ENCODE measurements at regions not wholly inside any gene's neighbourhood (a gene's known extent, or its start where the extent isn't known, plus 50 kb on each side); places are given as distances from the start of the nearest gene placed in this dataset.
A peak's percentile ranks its signal among the peaks of the same experiment; 100 is the strongest.

GRCh38 chr12:107607464-107608392 lies 77.9 kb upstream of the PWP1 start (continued):
- TF ChIP-seq STAT5B (CRISPR knock-in tag; IDR thresholded peaks at IDR 0.05) (no peak), TEAD1 (CRISPR knock-in tag; IDR thresholded peaks at IDR 0.05) (no peak), CEBPG (CRISPR knock-in tag; IDR thresholded peaks at IDR 0.05) (no peak), CEBPG (tag; conservative IDR thresholded peaks at IDR 0.05 in 1 of 2, IDR thresholded peaks at IDR 0.05 in 1 of 2) (no peak), POLR3A (IDR thresholded peaks at IDR 0.05; ENCODE audit: borderline replicate concordance, extremely low read depth, insufficient read depth, insufficient read length) (no peak), SMARCA5 (IDR thresholded peaks at IDR 0.05) (no peak), ZNF212 (CRISPR knock-in tag; IDR thresholded peaks at IDR 0.05) (no peak), NCOA6 (IDR thresholded peaks at IDR 0.05) (no peak), RCOR1 (IDR thresholded peaks at IDR 0.05; ENCODE audit: borderline replicate concordance in 1 of 2, low read depth in 2 of 2, low read length in 2 of 2) (0 out of 4 replicates have a peak, but pooled peaks of 1 of the 2 experiments have one; percentile 25), ZNF407 (IDR thresholded peaks at IDR 0.05; ENCODE audit: low read depth) (no peak), MYC (IDR thresholded peaks at IDR 0.05; ENCODE audit: low read depth, low read length) (no peak), MYC (CRISPR knock-in tag; IDR thresholded peaks at IDR 0.05; ENCODE audit: borderline replicate concordance, low read depth) (no peak), ZNF384 (IDR thresholded peaks at IDR 0.05; ENCODE audit: low read depth, low read length) (no peak), ZKSCAN1 (IDR thresholded peaks at IDR 0.05; ENCODE audit: low read depth, low read length) (no peak), XRCC4 (IDR thresholded peaks at IDR 0.05; ENCODE audit: extremely low read depth, insufficient read depth, insufficient read length) (no peak), KLF16 (IDR thresholded peaks at IDR 0.05) (no peak), UBTF (IDR thresholded peaks at IDR 0.05; ENCODE audit: borderline replicate concordance in 1 of 2, low read depth in 2 of 2, low read length in 2 of 2) (no peak), RBM39 (optimal IDR thresholded peaks at IDR 0.05; ENCODE audit: low read depth, low read length) (no peak), KHSRP (IDR thresholded peaks at IDR 0.05) (no peak)
